ENCODE measurements at regions not wholly inside any gene's neighbourhood (a gene's known extent, or its start where the extent isn't known, plus 50 kb on each side); places are given as distances from the start of the nearest gene placed in this dataset.

GRCh38 chr10:62511656-62512055 lies 137.5 kb downstream of the ZNF365 start:
- TF ChIP-seq POLR2A (IDR thresholded peaks at IDR 0.05; ENCODE audit: low read depth, low read length): no peak
- TF ChIP-seq POLR2AphosphoS5 (IDR thresholded peaks at IDR 0.05; ENCODE audit: low read depth, low read length): no peak
- no peak for TF ChIP-seq SPI1 (IDR thresholded peaks at IDR 0.05; ENCODE audit: low read depth, low read length)
- TF ChIP-seq TAF1 (IDR thresholded peaks at IDR 0.05; ENCODE audit: low read depth, low read length): no peak

Measured in GM12891 (cell line).